K562 (cell line): ENCODE measurements at regions not wholly inside any gene's neighbourhood (a gene's known extent, or its start where the extent isn't known, plus 50 kb on each side); places are given as distances from the start of the nearest gene placed in this dataset.
"Not testable (repeated sequence)": the region's sequence is repeated elsewhere in the genome, so short reads cannot be mapped to it uniquely, and the experiment has no call there.

ENCODE experiments used
- ATAC-seq: fragments of 200-7000 bp; cut with Tn5 transposase; 3 replicates; pipeline ENCODE4 v1.9.1; 2020; ENCODE audit warnings: moderate library complexity
- BruUV-seq: library from RNA; stranded (reverse); fragments of 400-500 nt; replicated peaks from 2 replicates; lab custom pipeline; 2021; lab: Mats Ljungman, UMichigan
- CTCF ChIA-PET: fragments of 300-600 bp; formaldehyde crosslinking; extraction: SDS; loops from one replicate; lab custom pipeline; 2021; ENCODE audit warnings: low intra/inter-chr PET ratio; lab: Yijun Ruan, JAX
- POLR2A ChIA-PET: fragments of 300-600, 350-650 bp; sonication (Branson Sonifier 250); formaldehyde crosslinking; extraction: SDS; loops from one replicate; lab custom pipeline; 2021; ENCODE audit warnings: antibody characterized with exemption, inconsistent platforms; lab: Yijun Ruan, JAX
- DNase-seq, 4 experiments: peaks; one replicate each; pipeline versions ENCODE4 v3.0.0 to v3.0.0-alpha.2; 2011 to 2018; ENCODE audit warnings: low spot score in 3 of 4, mixed read lengths in 3 of 4; ENCODE audit errors: extremely low read depth in 1 of 4
- FAIRE-seq: peaks from 2 replicates; lab custom pipeline; 2011; peaks lifted over from hg19 to GRCh38; lab: Jason Lieb, UNC
- H2AFZ ChIP-seq: 2 replicates; pipeline ENCODE4 v1.6.0; 2011; ENCODE audit warnings: low read depth, low read length, control low read depth, inconsistent platforms
- H3K27ac ChIP-seq: fragments of 200-600 bp; 3 replicates; pipeline ENCODE4 v1.8.0; 2011; ENCODE audit warnings: low read depth, mild to moderate bottlenecking, control low read depth, inconsistent platforms, low read length, moderate library complexity, mixed read lengths; ENCODE audit errors: extremely low read depth
- H3K27me3 ChIP-seq, 2 experiments: fragments of 300-600 bp in 1 of 2; 2 replicates in 1 of 2; 3 replicates in 1 of 2; pipeline versions ENCODE4 v1.6.0 to v1.8.0; 2011; ENCODE audit warnings: inconsistent platforms in 2 of 2, low read length in 2 of 2, mild to moderate bottlenecking in 1 of 2, mixed read lengths in 1 of 2, moderate library complexity in 1 of 2; ENCODE audit not compliant: control insufficient read depth in 2 of 2, insufficient read depth in 2 of 2
- H3K36me3 ChIP-seq: fragments of 300-600 bp; 3 replicates; pipeline ENCODE4 v1.8.0; 2011; ENCODE audit warnings: mild to moderate bottlenecking, low read length, inconsistent platforms; ENCODE audit not compliant: control insufficient read depth, insufficient read depth
- H3K4me1 ChIP-seq, 2 experiments: fragments of 200-600 bp in 1 of 2; replicated peaks in 1 of 2; 2 replicates in 1 of 2; 3 replicates in 1 of 2; pipeline versions ENCODE4 v1.5.1 to v1.8.0; 2011; ENCODE audit warnings: inconsistent platforms in 2 of 2, low read length in 2 of 2, mild to moderate bottlenecking in 1 of 2, mixed read lengths in 1 of 2, moderate library complexity in 1 of 2; ENCODE audit not compliant: control insufficient read depth in 2 of 2, insufficient read depth in 2 of 2
- H3K4me2 ChIP-seq: 2 replicates; pipeline ENCODE4 v1.6.1; 2011; ENCODE audit warnings: low read length, control low read depth, inconsistent platforms, mixed read lengths; ENCODE audit not compliant: insufficient read depth
- H3K4me3 ChIP-seq: fragments of 200-600 bp; sonication (generic), shearing (Covaris generic); 2 replicates; pipeline ENCODE4 v1.5.1; 2016; ENCODE audit warnings: control low read depth, inconsistent platforms
- H3K79me2 ChIP-seq: fragments of 200-600 bp; 3 replicates; pipeline ENCODE4 v1.8.0; 2011; ENCODE audit warnings: low read length, inconsistent platforms; ENCODE audit not compliant: control insufficient read depth, insufficient read depth
- H3K9ac ChIP-seq, 2 experiments: 2 replicates each; pipeline versions ENCODE4 v1.6.0 to v1.6.1; 2011; ENCODE audit warnings: low read depth in 2 of 2, low read length in 2 of 2, control low read depth in 1 of 2, inconsistent platforms in 1 of 2, mild to moderate bottlenecking in 1 of 2, mixed read lengths in 1 of 2; ENCODE audit not compliant: insufficient read depth in 1 of 2
- H3K9me1 ChIP-seq: one replicate; pipeline ENCODE4 v1.6.0; 2011; ENCODE audit warnings: inconsistent platforms, mild to moderate bottlenecking, low read length, moderate library complexity; ENCODE audit not compliant: control insufficient read depth, insufficient read depth
- H3K9me3 ChIP-seq: replicated peaks from 2 replicates; pipeline ENCODE4 v1.5.1; 2011; ENCODE audit warnings: low read depth, low read length, inconsistent platforms; ENCODE audit not compliant: control insufficient read depth, insufficient read depth
- H4K20me1 ChIP-seq: replicated peaks from 2 replicates; pipeline ENCODE4 v1.6.1; 2011; ENCODE audit warnings: low read length, inconsistent platforms, mixed read lengths; ENCODE audit not compliant: control insufficient read depth, insufficient read depth
- CBX3 ChIP-seq, 2 experiments: IDR thresholded peaks; 1 replicate in 1 of 2; 2 replicates in 1 of 2; pipeline ENCODE4 v1.6.1; 2012; ENCODE audit warnings: inconsistent platforms in 2 of 2, low read length in 2 of 2, borderline replicate concordance in 1 of 2, control low read depth in 1 of 2
- CHD2 ChIP-seq: IDR thresholded peaks from 2 replicates; pipeline ENCODE4 v1.6.1; 2011; ENCODE audit warnings: low read depth, low read length
- ERF ChIP-seq: fragments of 450-650 bp; formaldehyde crosslinking; IDR thresholded peaks from 2 replicates; pipeline ENCODE4 v1.4.0; 2020; ENCODE audit warnings: mild to moderate bottlenecking, mixed read lengths
- MYNN ChIP-seq, 2 experiments: sonication (generic); formaldehyde crosslinking in 1 of 2; IDR thresholded peaks; 2 replicates each; pipeline versions ENCODE4 v1.5.0 to v1.6.1; 2016 to 2020; ENCODE audit warnings: antibody characterized with exemption in 1 of 2, missing genetic modification reagents in 1 of 2
- OTX1 ChIP-seq: fragments of 450-650 bp; formaldehyde crosslinking; IDR thresholded peaks from 2 replicates; pipeline ENCODE4 v1.4.0; 2022; ENCODE audit warnings: mild to moderate bottlenecking
- POLR2AphosphoS5 ChIP-seq: IDR thresholded peaks from 2 replicates; pipeline ENCODE4 v1.6.1; 2011; ENCODE audit warnings: mild to moderate bottlenecking, low read depth, low read length, moderate library complexity; ENCODE audit not compliant: control insufficient read depth, insufficient read depth
- POLR2B ChIP-seq: fragments of 450-650 bp; IDR thresholded peaks from 2 replicates; pipeline ENCODE4 v1.6.1; 2018; ENCODE audit warnings: low read depth; ENCODE audit not compliant: partially characterized antibody
- STAT5A ChIP-seq: IDR thresholded peaks from 2 replicates; pipeline ENCODE4 v1.6.1; 2012; ENCODE audit warnings: low read length, inconsistent platforms, borderline replicate concordance
- SUPT5H ChIP-seq: fragments of 450-650 bp; IDR thresholded peaks from 2 replicates; pipeline ENCODE4 v1.6.1; 2016
- TCF3 ChIP-seq: sonication (generic); formaldehyde crosslinking; IDR thresholded peaks from 2 replicates; pipeline ENCODE4 v1.4.0; 2020; ENCODE audit warnings: mild to moderate bottlenecking, missing genetic modification reagents
- ZNF584 ChIP-seq: fragments of 200-800 bp; sonication (Bioruptor generic); IDR thresholded peaks from 2 replicates; pipeline ENCODE4 v1.6.1; 2016; ENCODE audit warnings: low read depth, mild to moderate bottlenecking, missing genetic modification characterization, missing compliant biosample characterization
- WGBS: fragments of 100-300 bp; shearing (Covaris generic); methylation state at CpG from one replicate; pipeline ENCODE4 v1.1.6; 2016; ENCODE audit warnings: low coverage, mixed read lengths; ENCODE audit not compliant: insufficient coverage; ENCODE audit errors: missing lambda C conversion rate; 5-methylcytosine and 5-hydroxymethylcytosine counted together
- in situ Hi-C: fragments of 300-500 bp; cut with MboI; formaldehyde crosslinking; loops from 4 replicates; pipeline ENCODE4 v1.15.0; 2018; ENCODE audit warnings: inconsistent platforms, mixed read lengths
- intact Hi-C: fragments of 100-400 bp; cut with micrococcal nuclease; formaldehyde crosslinking; loops from 2 replicates; pipeline ENCODE4 v1.14.2; 2022
- TF ChIP-seq, protein P1 (sequence below): fragments of 450-650 bp; formaldehyde crosslinking; IDR thresholded peaks from 2 replicates; pipeline ENCODE4 v1.4.0; 2022; ENCODE audit warnings: missing genetic modification characterization
- TF ChIP-seq, protein P2 (sequence below): sonication (generic); formaldehyde crosslinking; IDR thresholded peaks from 2 replicates; pipeline ENCODE4 v1.8.0; 2023; ENCODE audit warnings: mild to moderate bottlenecking, missing genetic modification reagents
- TF ChIP-seq, protein P3 (sequence below): fragments of 450-650 bp; formaldehyde crosslinking; conservative IDR thresholded peaks from 2 replicates; pipeline ENCODE4 v1.4.0; 2022; ENCODE audit warnings: mild to moderate bottlenecking, missing genetic modification characterization

DNA sequence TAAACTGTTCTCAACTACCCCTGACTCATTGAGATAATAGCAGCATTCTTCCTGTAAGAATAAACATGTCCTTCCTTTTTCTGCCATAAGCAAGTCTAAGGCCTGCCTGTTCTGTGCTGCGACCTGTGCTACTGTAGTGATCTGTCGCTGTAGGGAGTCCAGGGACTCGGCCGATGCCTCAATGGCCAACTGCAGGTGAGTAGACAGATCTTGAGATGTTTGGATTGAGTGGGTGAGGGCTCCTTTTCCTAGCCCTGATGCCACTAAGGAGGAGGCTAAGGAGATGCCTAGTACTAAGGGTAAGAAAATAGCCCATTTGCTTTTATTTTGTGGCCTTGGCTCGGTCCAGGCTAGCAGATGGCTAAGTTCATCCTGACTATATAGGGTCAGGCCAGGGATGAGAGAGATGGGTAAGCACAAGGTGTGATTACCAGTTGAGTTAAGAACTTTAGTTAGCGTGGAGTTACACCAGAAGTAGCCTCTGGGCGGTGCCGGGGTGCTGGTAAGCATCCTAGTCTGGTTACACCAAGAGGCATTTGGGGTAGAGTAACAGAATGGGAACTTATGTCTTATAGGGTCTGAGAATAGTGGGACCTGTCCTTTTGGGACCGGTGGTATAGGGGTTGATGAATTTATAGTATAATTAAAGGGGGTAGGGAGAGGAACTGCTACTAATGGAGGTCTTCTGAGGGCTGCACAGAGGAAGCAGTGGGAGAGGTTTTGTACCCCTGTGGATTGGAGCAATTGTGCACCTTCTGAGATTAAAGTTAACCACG lies 642.4 kb upstream of the DPP6 start:
- peaks cover 3 to 23% of the 10 kb centered on the region in 2 experiments; a peak in 4 of 5 replicates for H3K4me1 ChIP-seq
- H3K4me2 ChIP-seq = peak overlapping the region; percentile 83
- H4K20me1 ChIP-seq; H3K27me3 ChIP-seq; FAIRE-seq; CTCF ChIA-PET; H3K9me3 ChIP-seq; BruUV-seq; H3K4me3 ChIP-seq; intact Hi-C loops; H2AFZ ChIP-seq; H3K9me1 ChIP-seq; in situ Hi-C loops; TF ChIP-seq MYNN (CRISPR knock-in tag; IDR thresholded peaks at IDR 0.05): not testable (repeated sequence)
- H3K27ac ChIP-seq = peak overlapping the region; percentile 56
- peaks cover 38% of the 10 kb centered on the region for H3K36me3 ChIP-seq
- ATAC-seq (peak; percentile 5), DNase-seq (peak in 1 of 4 experiments; percentile 68)
- POLR2A ChIA-PET = interaction anchor here (0.8 kb wide), 1 partner anchor 1777 kb away, joined by 4 read pairs; no protein-coding TSS in a partner anchor
- H3K9ac ChIP-seq = peak overlapping the region; percentile 31 to 92; a peak in 2 of 4 replicates
- peaks cover 33% of the 10 kb centered on the region for H3K79me2 ChIP-seq
- WGBS = 21% methylated on average over 10 of the region's 10 CpGs
- TF ChIP-seq, protein P1, sequence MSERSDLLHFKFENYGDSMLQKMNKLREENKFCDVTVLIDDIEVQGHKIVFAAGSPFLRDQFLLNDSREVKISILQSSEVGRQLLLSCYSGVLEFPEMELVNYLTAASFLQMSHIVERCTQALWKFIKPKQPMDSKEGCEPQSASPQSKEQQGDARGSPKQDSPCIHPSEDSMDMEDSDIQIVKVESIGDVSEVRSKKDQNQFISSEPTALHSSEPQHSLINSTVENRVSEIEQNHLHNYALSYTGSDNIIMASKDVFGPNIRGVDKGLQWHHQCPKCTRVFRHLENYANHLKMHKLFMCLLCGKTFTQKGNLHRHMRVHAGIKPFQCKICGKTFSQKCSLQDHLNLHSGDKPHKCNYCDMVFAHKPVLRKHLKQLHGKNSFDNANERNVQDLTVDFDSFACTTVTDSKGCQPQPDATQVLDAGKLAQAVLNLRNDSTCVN (CRISPR knock-in tag) = peak; percentile 62; the same call in 1 of the 2 replicates
- TF ChIP-seq CHD2 (0 out of 2 replicates have a peak, but pooled peaks have one; percentile 33), CBX3 (IDR thresholded peaks at IDR 0.05; ENCODE audit: borderline replicate concordance in 1 of 2, low read length in 2 of 2) (peak in 1 of 2 experiments; percentile 64; a peak in 1 of 3 replicates), ZNF584 (CRISPR knock-in tag) (0 out of 2 replicates have a peak, but pooled peaks have one; percentile 29), STAT5A (0 out of 2 replicates have a peak, but pooled peaks have one; percentile 5), TCF3 (CRISPR knock-in tag) (peak; percentile 8; the same call in 1 of the 2 replicates), SUPT5H (peak; percentile 59; the same call in 1 of the 2 replicates), MYNN (IDR thresholded peaks at IDR 0.05) (peak; percentile 59; the same call in 1 of the 2 replicates), POLR2AphosphoS5 (peak; percentile 66), POLR2B (peak; percentile 72), OTX1 (CRISPR knock-in tag) (peak; percentile 36; the same call in 1 of the 2 replicates), ERF (CRISPR knock-in tag) (0 out of 2 replicates have a peak, but pooled peaks have one; percentile 31)
- TF ChIP-seq, protein P2, sequence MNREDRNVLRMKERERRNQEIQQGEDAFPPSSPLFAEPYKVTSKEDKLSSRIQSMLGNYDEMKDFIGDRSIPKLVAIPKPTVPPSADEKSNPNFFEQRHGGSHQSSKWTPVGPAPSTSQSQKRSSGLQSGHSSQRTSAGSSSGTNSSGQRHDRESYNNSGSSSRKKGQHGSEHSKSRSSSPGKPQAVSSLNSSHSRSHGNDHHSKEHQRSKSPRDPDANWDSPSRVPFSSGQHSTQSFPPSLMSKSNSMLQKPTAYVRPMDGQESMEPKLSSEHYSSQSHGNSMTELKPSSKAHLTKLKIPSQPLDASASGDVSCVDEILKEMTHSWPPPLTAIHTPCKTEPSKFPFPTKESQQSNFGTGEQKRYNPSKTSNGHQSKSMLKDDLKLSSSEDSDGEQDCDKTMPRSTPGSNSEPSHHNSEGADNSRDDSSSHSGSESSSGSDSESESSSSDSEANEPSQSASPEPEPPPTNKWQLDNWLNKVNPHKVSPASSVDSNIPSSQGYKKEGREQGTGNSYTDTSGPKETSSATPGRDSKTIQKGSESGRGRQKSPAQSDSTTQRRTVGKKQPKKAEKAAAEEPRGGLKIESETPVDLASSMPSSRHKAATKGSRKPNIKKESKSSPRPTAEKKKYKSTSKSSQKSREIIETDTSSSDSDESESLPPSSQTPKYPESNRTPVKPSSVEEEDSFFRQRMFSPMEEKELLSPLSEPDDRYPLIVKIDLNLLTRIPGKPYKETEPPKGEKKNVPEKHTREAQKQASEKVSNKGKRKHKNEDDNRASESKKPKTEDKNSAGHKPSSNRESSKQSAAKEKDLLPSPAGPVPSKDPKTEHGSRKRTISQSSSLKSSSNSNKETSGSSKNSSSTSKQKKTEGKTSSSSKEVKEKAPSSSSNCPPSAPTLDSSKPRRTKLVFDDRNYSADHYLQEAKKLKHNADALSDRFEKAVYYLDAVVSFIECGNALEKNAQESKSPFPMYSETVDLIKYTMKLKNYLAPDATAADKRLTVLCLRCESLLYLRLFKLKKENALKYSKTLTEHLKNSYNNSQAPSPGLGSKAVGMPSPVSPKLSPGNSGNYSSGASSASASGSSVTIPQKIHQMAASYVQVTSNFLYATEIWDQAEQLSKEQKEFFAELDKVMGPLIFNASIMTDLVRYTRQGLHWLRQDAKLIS (CRISPR knock-in tag) = 0 out of 2 replicates have a peak, but pooled peaks have one; percentile 17
- TF ChIP-seq, protein P3, sequence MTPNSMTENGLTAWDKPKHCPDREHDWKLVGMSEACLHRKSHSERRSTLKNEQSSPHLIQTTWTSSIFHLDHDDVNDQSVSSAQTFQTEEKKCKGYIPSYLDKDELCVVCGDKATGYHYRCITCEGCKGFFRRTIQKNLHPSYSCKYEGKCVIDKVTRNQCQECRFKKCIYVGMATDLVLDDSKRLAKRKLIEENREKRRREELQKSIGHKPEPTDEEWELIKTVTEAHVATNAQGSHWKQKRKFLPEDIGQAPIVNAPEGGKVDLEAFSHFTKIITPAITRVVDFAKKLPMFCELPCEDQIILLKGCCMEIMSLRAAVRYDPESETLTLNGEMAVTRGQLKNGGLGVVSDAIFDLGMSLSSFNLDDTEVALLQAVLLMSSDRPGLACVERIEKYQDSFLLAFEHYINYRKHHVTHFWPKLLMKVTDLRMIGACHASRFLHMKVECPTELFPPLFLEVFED (CRISPR knock-in tag) = 0 out of 2 replicates have a peak, but pooled peaks have one; percentile 81
